A549 (cell line): ENCODE measurements at regions not wholly inside any gene's neighbourhood (a gene's known extent, or its start where the extent isn't known, plus 50 kb on each side); places are given as distances from the start of the nearest gene placed in this dataset.

Experiments
- ATAC-seq, 2 experiments: fragments of 200-7000 bp in 1 of 2; fragments of >200 bp in 1 of 2; cut with Nextera tagmentation in 1 of 2; cut with Tn5 transposase in 1 of 2; 3 replicates each; pipeline versions ENCODE4 v1.8.0 to v1.9.1; 2018 to 2020; ENCODE audit warnings: mild to moderate bottlenecking in 1 of 2, moderate library complexity in 1 of 2
- CTCF ChIA-PET: fragments of 300-600 bp; sonication (Branson Sonifier 250); formaldehyde crosslinking; extraction: SDS; loops from one replicate; lab custom pipeline; 2021; ENCODE audit warnings: antibody characterized with exemption, inconsistent platforms; lab: Yijun Ruan, JAX
- POLR2A ChIA-PET: fragments of 350-600 bp; formaldehyde crosslinking; extraction: SDS; loops from one replicate; lab custom pipeline; 2021; ENCODE audit warnings: antibody characterized with exemption, inconsistent platforms; lab: Yijun Ruan, JAX
- DNase-seq, 2 experiments: peaks; one replicate each; pipeline versions ENCODE4 v3.0.0 to v3.0.0-alpha.2; 2011 to 2016; ENCODE audit warnings: low read depth in 1 of 2, low spot score in 1 of 2
- FAIRE-seq: peaks from 2 replicates; lab custom pipeline; 2011; peaks lifted over from hg19 to GRCh38; lab: Jason Lieb, UNC
- H3K27ac ChIP-seq, 2 experiments: fragments of >200 bp; sonication (Bioruptor Twin); formaldehyde crosslinking; 3 replicates each; pipeline ENCODE4 v1.5.1; 2016 to 2017
- H3K4me1 ChIP-seq: fragments of >200 bp; sonication (Bioruptor Twin); formaldehyde crosslinking; 3 replicates; pipeline ENCODE4 v1.6.1; 2016
- H3K4me2 ChIP-seq: fragments of >200 bp; sonication (Bioruptor Twin); formaldehyde crosslinking; 3 replicates; pipeline ENCODE4 v1.6.1; 2016
- H3K4me3 ChIP-seq: fragments of >200 bp; sonication (Bioruptor Twin); formaldehyde crosslinking; 3 replicates; pipeline ENCODE4 v1.5.1; 2016
- H3K9me3 ChIP-seq: fragments of >200 bp; sonication (Bioruptor Twin); formaldehyde crosslinking; 3 replicates; pipeline ENCODE4 v1.6.1; 2016
- ATOH8 ChIP-seq: fragments of 250-450 bp; sonication (Bioruptor Pico); IDR thresholded peaks from 2 replicates; pipeline ENCODE4 v1.5.0; 2020; ENCODE audit warnings: low read depth, mild to moderate bottlenecking, moderate library complexity
- CBX8 ChIP-seq: fragments of 200-600 bp; sonication (generic); IDR thresholded peaks from 2 replicates; pipeline ENCODE4 v1.6.1; 2016
- HDAC2 ChIP-seq: fragments of 200-600 bp; sonication (generic); IDR thresholded peaks from 2 replicates; pipeline ENCODE4 v1.6.1; 2016
- HES2 ChIP-seq: fragments of >200 bp; sonication (Bioruptor Twin); formaldehyde crosslinking; IDR thresholded peaks from 2 replicates; pipeline ENCODE4 v1.6.1; 2016
- HEYL ChIP-seq: fragments of 250-450 bp; sonication (Bioruptor Pico); IDR thresholded peaks from 2 replicates; pipeline ENCODE4 v1.8.0; 2021; ENCODE audit warnings: mild to moderate bottlenecking, moderate library complexity
- HOXB5 ChIP-seq: fragments of 250-450 bp; sonication (Bioruptor Pico); IDR thresholded peaks from 2 replicates; pipeline ENCODE4 v1.5.0; 2020; ENCODE audit warnings: mild to moderate bottlenecking, moderate library complexity
- KDM1A ChIP-seq: fragments of 200-600 bp; sonication (generic); IDR thresholded peaks from 2 replicates; pipeline ENCODE4 v1.6.1; 2016; ENCODE audit warnings: low read depth, mild to moderate bottlenecking
- NFE2L2 ChIP-seq: fragments of 150-350 bp; conservative IDR thresholded peaks from 2 replicates; pipeline ENCODE4 v1.6.1; 2014; ENCODE audit warnings: low read length
- NR3C1 ChIP-seq: fragments of >200 bp; sonication (Bioruptor Twin); formaldehyde crosslinking; IDR thresholded peaks from 3 replicates; pipeline ENCODE4 v1.6.1; 2017
- PHF8 ChIP-seq: fragments of 200-600 bp; sonication (generic); IDR thresholded peaks from 2 replicates; pipeline ENCODE4 v1.6.1; 2016; ENCODE audit warnings: low read depth, mild to moderate bottlenecking, antibody characterized with exemption, moderate library complexity, borderline replicate concordance
- POLR2A ChIP-seq: IDR thresholded peaks from 2 replicates; pipeline ENCODE4 v1.6.1; 2012; ENCODE audit warnings: mild to moderate bottlenecking, low read length
- POLR2AphosphoS2 ChIP-seq: conservative IDR thresholded peaks from 2 replicates; pipeline ENCODE4 v1.6.1; 2012; ENCODE audit warnings: low read length, improper control_type of control experiment, inconsistent platforms
- RAD21 ChIP-seq, 2 experiments: fragments of >200 bp in 1 of 2; sonication (Bioruptor Twin) in 1 of 2; formaldehyde crosslinking in 1 of 2; IDR thresholded peaks in 1 of 2; conservative IDR thresholded peaks in 1 of 2; 2 replicates in 1 of 2; 3 replicates in 1 of 2; pipeline ENCODE4 v1.6.1; 2012 to 2018; ENCODE audit warnings: inconsistent platforms in 1 of 2
- RCOR1 ChIP-seq: fragments of 150-350 bp; IDR thresholded peaks from 2 replicates; pipeline ENCODE4 v1.6.1; 2014; ENCODE audit warnings: antibody characterized with exemption, low read length, low read depth
- USF2 ChIP-seq: fragments of 450-650 bp; IDR thresholded peaks from 2 replicates; pipeline ENCODE4 v1.6.1; 2014; ENCODE audit warnings: antibody characterized with exemption
- ZC3H11A ChIP-seq: fragments of 450-650 bp; IDR thresholded peaks from 2 replicates; pipeline ENCODE4 v1.6.1; 2014; ENCODE audit warnings: antibody characterized with exemption, mild to moderate bottlenecking
- ZNF302 ChIP-seq: fragments of 250-450 bp; sonication (Bioruptor Pico); IDR thresholded peaks from 2 replicates; pipeline ENCODE4 v1.9.0; 2021; ENCODE audit warnings: inconsistent platforms, mild to moderate bottlenecking, moderate library complexity
- WGBS: methylation state at CpG from one replicate; pipeline ENCODE4 v1.1.6; 2017; ENCODE audit errors: missing lambda C conversion rate; 5-methylcytosine and 5-hydroxymethylcytosine counted together
- TF ChIP-seq, protein P1 (sequence below): fragments of 150-350 bp; IDR thresholded peaks from 2 replicates; pipeline ENCODE4 v1.6.1; 2014; ENCODE audit warnings: low read depth, mild to moderate bottlenecking, low read length
- TF ChIP-seq, protein P2 (sequence below): fragments of 200-600 bp; sonication (generic); IDR thresholded peaks from 2 replicates; pipeline ENCODE4 v1.6.1; 2016; ENCODE audit warnings: antibody characterized with exemption, mild to moderate bottlenecking, moderate library complexity

DNA sequence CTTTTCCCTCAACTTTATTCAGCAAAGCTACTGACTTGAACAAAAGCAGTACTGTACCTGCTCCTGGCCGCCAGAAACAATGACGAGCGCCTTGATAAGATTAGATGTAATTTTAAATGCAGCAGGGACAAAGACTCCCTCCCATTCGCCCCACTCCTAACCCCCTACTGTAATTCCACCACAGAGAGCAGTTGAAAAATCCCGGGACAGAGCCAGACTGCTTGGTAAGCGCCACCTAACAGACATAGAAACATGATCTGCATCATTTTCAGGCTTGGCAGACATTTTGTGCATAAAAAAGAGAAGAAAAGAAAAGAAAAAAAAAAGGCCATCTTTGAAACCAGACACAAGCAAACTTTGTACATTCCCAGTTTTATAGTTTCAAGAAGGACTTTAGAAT lies 81.9 kb downstream of the ISL1 start:
- 2% methylated on average over 6 of the region's 6 CpGs for WGBS
- Histone ChIP-seq H3K9me3 (no peaks in the 10 kb centered on the region), H3K4me3 (no peak overlapping the region), H3K4me2 (no peak overlapping the region), H3K27ac (no peak overlapping the region), H3K4me1 (no peaks in the 10 kb centered on the region)
- CTCF ChIA-PET = no interaction called here
- ATAC-seq (no peak), FAIRE-seq (no peak), DNase-seq (no peak)
- TF ChIP-seq NFE2L2 (no peak), HEYL (CRISPR knock-in tag) (no peak), CBX8 (no peak), POLR2A (no peak), RAD21 (conservative IDR thresholded peaks at IDR 0.05 in 1 of 2, IDR thresholded peaks at IDR 0.05 in 1 of 2) (no peak), HDAC2 (no peak), RCOR1 (no peak)
- TF ChIP-seq, protein P1, sequence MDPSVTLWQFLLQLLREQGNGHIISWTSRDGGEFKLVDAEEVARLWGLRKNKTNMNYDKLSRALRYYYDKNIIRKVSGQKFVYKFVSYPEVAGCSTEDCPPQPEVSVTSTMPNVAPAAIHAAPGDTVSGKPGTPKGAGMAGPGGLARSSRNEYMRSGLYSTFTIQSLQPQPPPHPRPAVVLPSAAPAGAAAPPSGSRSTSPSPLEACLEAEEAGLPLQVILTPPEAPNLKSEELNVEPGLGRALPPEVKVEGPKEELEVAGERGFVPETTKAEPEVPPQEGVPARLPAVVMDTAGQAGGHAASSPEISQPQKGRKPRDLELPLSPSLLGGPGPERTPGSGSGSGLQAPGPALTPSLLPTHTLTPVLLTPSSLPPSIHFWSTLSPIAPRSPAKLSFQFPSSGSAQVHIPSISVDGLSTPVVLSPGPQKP = no peak
- TF ChIP-seq, protein P2, sequence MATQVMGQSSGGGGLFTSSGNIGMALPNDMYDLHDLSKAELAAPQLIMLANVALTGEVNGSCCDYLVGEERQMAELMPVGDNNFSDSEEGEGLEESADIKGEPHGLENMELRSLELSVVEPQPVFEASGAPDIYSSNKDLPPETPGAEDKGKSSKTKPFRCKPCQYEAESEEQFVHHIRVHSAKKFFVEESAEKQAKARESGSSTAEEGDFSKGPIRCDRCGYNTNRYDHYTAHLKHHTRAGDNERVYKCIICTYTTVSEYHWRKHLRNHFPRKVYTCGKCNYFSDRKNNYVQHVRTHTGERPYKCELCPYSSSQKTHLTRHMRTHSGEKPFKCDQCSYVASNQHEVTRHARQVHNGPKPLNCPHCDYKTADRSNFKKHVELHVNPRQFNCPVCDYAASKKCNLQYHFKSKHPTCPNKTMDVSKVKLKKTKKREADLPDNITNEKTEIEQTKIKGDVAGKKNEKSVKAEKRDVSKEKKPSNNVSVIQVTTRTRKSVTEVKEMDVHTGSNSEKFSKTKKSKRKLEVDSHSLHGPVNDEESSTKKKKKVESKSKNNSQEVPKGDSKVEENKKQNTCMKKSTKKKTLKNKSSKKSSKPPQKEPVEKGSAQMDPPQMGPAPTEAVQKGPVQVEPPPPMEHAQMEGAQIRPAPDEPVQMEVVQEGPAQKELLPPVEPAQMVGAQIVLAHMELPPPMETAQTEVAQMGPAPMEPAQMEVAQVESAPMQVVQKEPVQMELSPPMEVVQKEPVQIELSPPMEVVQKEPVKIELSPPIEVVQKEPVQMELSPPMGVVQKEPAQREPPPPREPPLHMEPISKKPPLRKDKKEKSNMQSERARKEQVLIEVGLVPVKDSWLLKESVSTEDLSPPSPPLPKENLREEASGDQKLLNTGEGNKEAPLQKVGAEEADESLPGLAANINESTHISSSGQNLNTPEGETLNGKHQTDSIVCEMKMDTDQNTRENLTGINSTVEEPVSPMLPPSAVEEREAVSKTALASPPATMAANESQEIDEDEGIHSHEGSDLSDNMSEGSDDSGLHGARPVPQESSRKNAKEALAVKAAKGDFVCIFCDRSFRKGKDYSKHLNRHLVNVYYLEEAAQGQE = no peak
- POLR2A ChIA-PET = no interaction called here

DNA sequence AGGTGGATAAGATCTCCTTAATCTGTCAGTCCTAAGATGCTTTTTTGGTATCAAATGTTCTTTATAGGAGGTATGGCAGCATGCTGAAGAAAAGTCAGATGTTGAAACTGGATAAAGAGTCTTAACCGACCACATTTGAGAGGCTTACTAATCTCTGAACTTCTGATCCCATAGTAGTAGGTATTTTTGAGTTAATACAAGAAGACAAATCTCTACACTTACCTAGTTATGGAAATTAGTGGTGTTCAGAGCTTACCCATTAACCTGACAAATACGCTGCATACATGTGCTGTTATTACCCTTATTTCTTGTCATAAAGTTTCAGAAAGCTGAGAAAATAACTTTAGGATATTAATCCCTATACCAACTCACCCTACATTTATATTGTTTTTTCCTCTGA lies 83.0 kb downstream of the ISL1 start:
- no peak for FAIRE-seq
- CTCF ChIA-PET = no interaction called here

More for the DNA sequence above, 83.0 kb downstream of the ISL1 start:
- Histone ChIP-seq H3K4me2 (no peak overlapping the region), H3K4me1 (no peaks in the 10 kb centered on the region), H3K9me3 (no peaks in the 10 kb centered on the region), H3K27ac (no peak overlapping the region), H3K4me3 (no peak overlapping the region)
- 17% methylated on average over 2 of the region's 2 CpGs for WGBS
- no peak for ATAC-seq
- POLR2A ChIA-PET = no interaction called here
- no peak for DNase-seq
- TF ChIP-seq ATOH8 (CRISPR knock-in tag) (no peak), RCOR1 (no peak), HOXB5 (CRISPR knock-in tag) (no peak), NR3C1 (no peak), KDM1A (no peak), USF2 (no peak), ZNF302 (CRISPR knock-in tag) (no peak), POLR2A (no peak), PHF8 (no peak), ZC3H11A (no peak), POLR2AphosphoS2 (no peak), HES2 (no peak)
- TF ChIP-seq, protein P2 = no peak
